ENCODE measurements at regions not wholly inside any gene's neighbourhood (a gene's known extent, or its start where the extent isn't known, plus 50 kb on each side); places are given as distances from the start of the nearest gene placed in this dataset.
"Not testable (repeated sequence)": the region's sequence is repeated elsewhere in the genome, so short reads cannot be mapped to it uniquely, and the experiment has no call there.

DNA sequence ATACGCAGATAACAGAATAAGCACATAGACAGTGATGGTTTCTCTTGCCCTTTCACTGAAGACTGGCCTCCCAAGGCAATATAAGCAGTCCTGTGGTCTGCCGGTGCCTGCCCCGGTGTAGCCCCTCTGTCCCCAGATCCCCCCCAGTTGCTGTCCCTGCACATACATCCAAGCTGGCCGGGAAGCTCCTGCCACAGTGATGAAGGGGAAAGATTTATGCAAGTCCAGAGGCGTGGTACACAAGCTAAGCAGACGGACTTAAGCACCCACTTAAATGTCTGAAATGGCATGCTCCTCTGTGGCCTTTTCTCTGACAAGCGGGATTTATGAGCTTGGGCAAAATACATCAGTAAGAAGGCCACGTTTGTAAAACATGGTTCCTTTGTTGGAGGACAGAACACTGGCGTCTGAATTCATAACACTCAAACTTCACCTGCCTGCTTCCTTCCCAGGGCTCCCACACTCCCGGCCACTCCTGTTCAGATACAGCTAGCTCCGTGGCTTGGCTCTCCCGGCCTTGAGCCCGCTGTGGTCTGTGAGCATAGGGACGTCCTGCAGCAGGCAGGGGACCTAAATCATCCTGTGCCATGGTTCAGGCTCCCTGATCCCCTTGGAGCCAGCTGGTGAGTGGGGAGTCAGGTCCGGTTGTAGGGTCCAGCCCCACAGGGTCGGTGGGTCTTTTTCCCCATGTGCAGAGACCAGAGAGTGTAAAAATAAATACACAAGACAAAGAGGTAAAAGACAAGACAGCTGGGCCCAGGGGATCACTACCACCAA, 61.7 kb upstream of the PPP2R2D start:
- no peak for DNase-seq (ENCODE audit: low read depth)
- TF ChIP-seq, protein P1, sequence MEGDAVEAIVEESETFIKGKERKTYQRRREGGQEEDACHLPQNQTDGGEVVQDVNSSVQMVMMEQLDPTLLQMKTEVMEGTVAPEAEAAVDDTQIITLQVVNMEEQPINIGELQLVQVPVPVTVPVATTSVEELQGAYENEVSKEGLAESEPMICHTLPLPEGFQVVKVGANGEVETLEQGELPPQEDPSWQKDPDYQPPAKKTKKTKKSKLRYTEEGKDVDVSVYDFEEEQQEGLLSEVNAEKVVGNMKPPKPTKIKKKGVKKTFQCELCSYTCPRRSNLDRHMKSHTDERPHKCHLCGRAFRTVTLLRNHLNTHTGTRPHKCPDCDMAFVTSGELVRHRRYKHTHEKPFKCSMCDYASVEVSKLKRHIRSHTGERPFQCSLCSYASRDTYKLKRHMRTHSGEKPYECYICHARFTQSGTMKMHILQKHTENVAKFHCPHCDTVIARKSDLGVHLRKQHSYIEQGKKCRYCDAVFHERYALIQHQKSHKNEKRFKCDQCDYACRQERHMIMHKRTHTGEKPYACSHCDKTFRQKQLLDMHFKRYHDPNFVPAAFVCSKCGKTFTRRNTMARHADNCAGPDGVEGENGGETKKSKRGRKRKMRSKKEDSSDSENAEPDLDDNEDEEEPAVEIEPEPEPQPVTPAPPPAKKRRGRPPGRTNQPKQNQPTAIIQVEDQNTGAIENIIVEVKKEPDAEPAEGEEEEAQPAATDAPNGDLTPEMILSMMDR (conservative IDR thresholded peaks at IDR 0.05; ENCODE audit: low read depth, low read length): no peak

DNA sequence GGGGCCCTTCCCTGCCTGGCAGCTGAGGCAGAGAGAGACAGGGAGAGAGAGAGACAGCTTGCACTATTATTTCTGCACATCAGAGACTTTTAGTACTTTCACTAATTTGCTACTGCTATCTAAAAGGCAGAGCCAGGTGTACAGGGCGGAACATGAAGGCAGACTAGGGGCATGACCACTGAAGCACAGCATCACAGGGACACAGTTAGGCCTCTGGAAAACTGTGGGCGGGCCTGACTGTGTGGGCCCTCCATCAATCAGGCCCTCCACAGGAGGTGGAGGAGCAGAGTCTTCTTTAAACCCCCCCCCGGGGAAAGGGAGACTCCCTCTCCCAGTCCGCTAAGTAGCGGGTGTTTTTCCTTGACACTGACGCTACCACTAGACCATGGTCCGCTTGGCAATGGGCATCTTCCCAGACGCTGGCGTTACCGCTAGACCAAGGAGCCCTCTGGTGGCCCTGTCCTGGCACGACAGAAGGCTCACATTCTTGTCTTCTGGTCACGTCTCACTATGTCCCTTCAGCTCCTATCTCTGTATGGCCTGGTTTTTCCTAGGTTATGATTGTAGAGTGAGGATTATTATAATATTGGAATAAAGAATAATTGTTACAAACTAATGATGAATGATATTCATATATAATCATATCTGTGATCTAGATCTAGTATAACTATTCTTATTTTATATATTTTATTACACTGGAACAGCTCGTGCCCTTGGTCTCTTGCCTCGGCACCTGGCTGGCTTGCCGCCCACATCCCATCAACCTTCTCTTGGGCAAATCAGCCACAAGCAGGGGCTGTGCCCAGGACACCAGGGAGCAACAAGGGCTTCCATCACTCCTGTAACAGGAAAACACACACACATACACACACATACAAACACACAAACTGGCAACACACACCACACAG, 60.7 kb upstream of the PPP2R2D start:
- H3K4me3 ChIP-seq (ENCODE audit: low read depth, low read length); DNase-seq (ENCODE audit: low read depth): not testable (repeated sequence)
- TF ChIP-seq, protein P1 (conservative IDR thresholded peaks at IDR 0.05; ENCODE audit: low read depth, low read length): peak; percentile 24

More for the DNA sequence above, 61.7 kb upstream of the PPP2R2D start:
- no peak overlapping the region for H3K4me3 ChIP-seq (ENCODE audit: low read depth, low read length)

DNA sequence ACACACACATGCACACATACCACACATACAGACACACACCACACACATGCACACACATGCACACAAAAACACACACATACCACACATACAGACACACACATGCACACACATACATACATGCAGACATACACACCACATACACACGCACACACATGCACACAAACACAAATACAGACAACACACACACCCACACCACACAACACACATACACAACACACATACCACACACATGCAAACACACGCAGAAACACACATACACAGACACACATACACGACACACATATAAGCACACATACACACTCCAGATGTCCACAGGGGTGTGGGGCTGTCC, 60.1 kb upstream of the PPP2R2D start:
- H3K4me3 ChIP-seq (ENCODE audit: low read depth, low read length): no peak overlapping the region
- TF ChIP-seq, protein P1 (conservative IDR thresholded peaks at IDR 0.05; ENCODE audit: low read depth, low read length): no peak
- DNase-seq (ENCODE audit: low read depth): no peak

DNA sequence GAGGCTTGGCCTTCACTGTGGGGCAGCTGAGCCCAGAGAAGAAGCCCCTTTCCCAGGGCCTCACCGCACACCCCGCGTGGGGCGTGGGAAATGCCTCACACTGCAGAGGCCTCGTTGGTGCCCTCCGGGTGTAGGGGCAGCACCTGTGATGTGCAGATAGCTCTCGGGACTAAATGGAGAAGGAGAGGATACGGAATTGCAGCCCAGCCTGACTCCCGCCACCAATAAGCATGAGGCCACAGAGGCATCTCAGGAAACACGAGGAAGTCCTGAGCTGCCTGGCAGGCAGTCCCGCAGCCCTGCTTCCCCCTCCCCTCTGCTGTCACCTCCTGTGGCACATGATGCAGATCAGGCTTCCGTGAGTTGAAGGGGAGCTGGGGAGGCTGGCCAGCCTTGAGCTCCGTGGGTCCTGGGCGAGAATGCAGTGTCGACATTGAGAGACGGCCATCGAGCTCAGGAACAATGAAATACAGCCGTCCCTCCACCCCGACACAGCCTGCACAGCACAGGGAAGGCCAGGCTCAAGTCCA, 59.6 kb upstream of the PPP2R2D start:
- TF ChIP-seq, protein P1 (conservative IDR thresholded peaks at IDR 0.05; ENCODE audit: low read depth, low read length): no peak
- no peak overlapping the region for H3K4me3 ChIP-seq (ENCODE audit: low read depth, low read length)
- DNase-seq (ENCODE audit: low read depth): no peak

DNA sequence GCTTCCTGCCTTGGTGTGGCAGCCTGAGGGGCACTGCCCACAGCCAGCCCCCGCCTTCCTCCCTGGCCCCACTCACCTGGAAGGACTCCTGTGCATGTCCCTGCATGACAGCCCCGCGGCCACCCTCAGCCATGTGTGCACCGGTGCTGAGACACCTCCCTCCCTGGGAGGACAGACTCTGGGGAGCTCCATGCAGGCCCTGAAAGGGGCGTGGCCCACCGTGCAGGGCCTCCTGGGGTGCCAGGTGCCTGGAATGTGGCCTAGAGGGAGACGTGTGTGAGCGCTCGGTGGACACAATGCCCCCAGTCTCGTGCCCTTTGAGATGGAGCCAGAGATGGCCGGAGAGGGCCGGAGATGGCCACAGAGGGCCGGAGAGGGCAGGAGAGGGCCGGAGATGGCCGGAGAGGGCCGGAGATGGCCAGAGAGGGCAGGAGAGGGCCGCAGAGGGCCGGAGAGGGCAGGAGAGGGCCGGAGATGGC, 59.1 kb upstream of the PPP2R2D start:
- no peak for DNase-seq (ENCODE audit: low read depth)
- H3K4me3 ChIP-seq (ENCODE audit: low read depth, low read length): no peak overlapping the region
- TF ChIP-seq, protein P1 (conservative IDR thresholded peaks at IDR 0.05; ENCODE audit: low read depth, low read length): no peak

DNA sequence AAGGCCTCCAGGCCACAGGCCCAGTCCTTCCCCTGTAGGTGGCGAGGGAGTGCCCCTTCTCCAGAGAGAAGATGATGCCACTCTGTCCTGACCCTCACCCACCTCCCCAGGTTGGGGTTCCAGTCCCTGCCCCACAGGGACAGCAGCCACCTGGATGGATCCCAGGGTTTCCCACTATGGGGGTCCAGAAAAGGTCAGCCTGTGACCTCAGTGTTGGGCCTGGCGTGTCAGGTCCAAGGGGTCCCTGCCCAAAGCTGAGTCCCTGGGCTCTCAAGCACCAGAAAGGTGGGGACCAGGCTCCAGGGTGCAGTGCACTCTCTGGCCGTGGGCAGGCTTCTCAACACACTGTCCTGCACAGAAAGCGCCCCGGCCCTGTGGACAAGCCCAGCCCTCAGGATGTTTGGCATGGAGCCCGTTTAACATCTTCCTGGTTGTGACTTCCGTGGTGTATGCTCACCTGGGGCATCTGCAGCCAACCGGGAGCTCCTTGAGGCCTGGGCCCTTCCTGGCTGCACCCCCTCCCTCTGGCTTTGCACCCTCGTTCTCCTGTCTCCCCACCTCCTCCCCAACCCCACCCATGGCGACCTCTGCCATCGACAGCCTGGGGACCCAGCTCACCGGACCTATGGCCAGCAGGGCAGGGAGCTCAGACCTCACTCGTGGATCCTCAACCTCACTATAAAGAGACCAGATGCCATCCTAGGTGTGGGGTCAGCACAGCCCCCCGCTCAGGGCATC, 58.3 kb upstream of the PPP2R2D start:
- TF ChIP-seq, protein P1 (conservative IDR thresholded peaks at IDR 0.05; ENCODE audit: low read depth, low read length): no peak
- no peak for DNase-seq (ENCODE audit: low read depth)
- H3K4me3 ChIP-seq (ENCODE audit: low read depth, low read length): no peak overlapping the region

All from epithelial cell of proximal tubule (primary cell).